IMR-90 (cell line): ENCODE measurements at regions not wholly inside any gene's neighbourhood (a gene's known extent, or its start where the extent isn't known, plus 50 kb on each side); places are given as distances from the start of the nearest gene placed in this dataset.

Source experiments
- ATAC-seq: fragments of 200-7000 bp; cut with Tn5 transposase; 2 replicates; pipeline ENCODE4 v1.9.1; 2020; ENCODE audit warnings: low read depth, mild to moderate bottlenecking, moderate library complexity
- BruUV-seq: library from RNA; stranded (reverse); fragments of 400-500 nt; replicated peaks from 2 replicates; lab custom pipeline; 2021; lab: Mats Ljungman, UMichigan
- CTCF ChIA-PET: fragments of 300-600 bp; formaldehyde crosslinking; extraction: SDS; loops from one replicate; lab custom pipeline; 2021; ENCODE audit warnings: antibody characterized with exemption; lab: Yijun Ruan, JAX
- POLR2A ChIA-PET: fragments of 300-600 bp; sonication (Branson Sonifier 250); formaldehyde crosslinking; loops from one replicate; lab custom pipeline; 2022; ENCODE audit warnings: antibody characterized with exemption; ENCODE audit not compliant: unreplicated experiment; lab: Charles Lee
- DNase-seq: peaks from one replicate; pipeline ENCODE4 v3.0.0; 2013
- H2AFZ ChIP-seq: replicated peaks from 2 replicates; pipeline ENCODE3; 2013; ENCODE audit warnings: low read length, mild to moderate bottlenecking; ENCODE audit not compliant: poor library complexity
- H2AK5ac ChIP-seq: 2 replicates; pipeline ENCODE4 v1.6.1; 2013; ENCODE audit warnings: low read depth, low read length, inconsistent platforms
- H2AK9ac ChIP-seq: replicated peaks from 2 replicates; pipeline ENCODE3; 2013; ENCODE audit warnings: mild to moderate bottlenecking, low read depth, low read length, moderate library complexity; ENCODE audit not compliant: poor library complexity
- H2BK120ac ChIP-seq: 2 replicates; pipeline ENCODE4 v1.6.1; 2013; ENCODE audit warnings: low read depth, low read length, inconsistent platforms
- H2BK15ac ChIP-seq: 3 replicates; pipeline ENCODE4 v1.6.1; 2013; ENCODE audit warnings: low read depth, low read length, inconsistent platforms
- H2BK20ac ChIP-seq: 2 replicates; pipeline ENCODE4 v1.6.1; 2013; ENCODE audit warnings: low read depth, mild to moderate bottlenecking, inconsistent platforms, low read length, moderate library complexity
- H2BK5ac ChIP-seq: 2 replicates; pipeline ENCODE4 v1.6.1; 2013; ENCODE audit warnings: mild to moderate bottlenecking, low read depth, low read length, inconsistent platforms; ENCODE audit not compliant: poor library complexity, severe bottlenecking
- H3K14ac ChIP-seq: replicated peaks from 2 replicates; pipeline ENCODE4 v1.6.1; 2013; ENCODE audit warnings: low read depth, low read length, inconsistent platforms
- H3K18ac ChIP-seq: 2 replicates; pipeline ENCODE4 v1.6.1; 2013; ENCODE audit warnings: low read depth, low read length, control low read depth
- H3K23ac ChIP-seq: 2 replicates; pipeline ENCODE4 v1.6.1; 2013; ENCODE audit warnings: low read depth, low read length, inconsistent platforms
- H3K27ac ChIP-seq: 2 replicates; pipeline ENCODE4 v1.5.1; 2013; ENCODE audit warnings: mild to moderate bottlenecking, control low read depth, low read length; ENCODE audit not compliant: insufficient read depth
- H3K27me3 ChIP-seq: 2 replicates; pipeline ENCODE4 v1.6.1; 2013; ENCODE audit warnings: low read length; ENCODE audit not compliant: control insufficient read depth, insufficient read depth
- H3K36me3 ChIP-seq: 2 replicates; pipeline ENCODE4 v1.6.1; 2013; ENCODE audit warnings: low read length, mixed read lengths; ENCODE audit not compliant: control insufficient read depth, insufficient read depth
- H3K4ac ChIP-seq: 2 replicates; pipeline ENCODE4 v1.6.1; 2013; ENCODE audit warnings: low read depth, low read length, inconsistent platforms
- H3K4me1 ChIP-seq: 2 replicates; pipeline ENCODE4 v1.6.1; 2013; ENCODE audit warnings: low read length, mixed read lengths; ENCODE audit not compliant: control insufficient read depth, insufficient read depth
- H3K4me2 ChIP-seq: 2 replicates; pipeline ENCODE4 v1.6.1; 2013; ENCODE audit warnings: low read depth, mild to moderate bottlenecking, control low read depth, low read length, moderate library complexity
- H3K4me3 ChIP-seq: 2 replicates; pipeline ENCODE4 v1.5.1; 2013; ENCODE audit warnings: low read depth, mild to moderate bottlenecking, control low read depth, low read length, moderate library complexity; ENCODE audit not compliant: insufficient read depth
- H3K56ac ChIP-seq: 2 replicates; pipeline ENCODE4 v1.6.1; 2013; ENCODE audit warnings: low read length, inconsistent platforms; ENCODE audit not compliant: insufficient read depth; ENCODE audit errors: extremely low read depth
- H3K79me1 ChIP-seq, 2 experiments: 2 replicates each; pipeline ENCODE4 v1.6.1; 2013; ENCODE audit warnings: low read length in 2 of 2, inconsistent platforms in 1 of 2, low read depth in 1 of 2
- H3K9ac ChIP-seq: 2 replicates; pipeline ENCODE4 v1.6.1; 2013; ENCODE audit warnings: low read depth, low read length, control low read depth
- H3K9me1 ChIP-seq: 2 replicates; pipeline ENCODE4 v1.6.1; 2013; ENCODE audit warnings: low read length, inconsistent platforms; ENCODE audit not compliant: insufficient read depth
- H3K9me3 ChIP-seq: 2 replicates; pipeline ENCODE4 v1.6.1; 2013; ENCODE audit warnings: low read length; ENCODE audit not compliant: control insufficient read depth, insufficient read depth
- H4K20me1 ChIP-seq: 2 replicates; pipeline ENCODE4 v1.6.1; 2013; ENCODE audit warnings: low read length, inconsistent platforms; ENCODE audit not compliant: insufficient read depth
- H4K5ac ChIP-seq: 2 replicates; pipeline ENCODE4 v1.6.1; 2013; ENCODE audit warnings: mild to moderate bottlenecking, low read depth, low read length, control low read depth
- H4K8ac ChIP-seq, 2 experiments: 2 replicates each; pipeline ENCODE4 v1.6.1; 2013; ENCODE audit warnings: low read depth in 2 of 2, low read length in 2 of 2, control low read depth in 1 of 2, inconsistent platforms in 1 of 2
- H4K91ac ChIP-seq: 2 replicates; pipeline ENCODE4 v1.6.1; 2013; ENCODE audit warnings: low read depth, low read length, inconsistent platforms; ENCODE audit not compliant: insufficient read depth
- BHLHE40 ChIP-seq: fragments of 150-350 bp; IDR thresholded peaks from 2 replicates; pipeline ENCODE4 v1.6.1; 2016; ENCODE audit warnings: mild to moderate bottlenecking, low read depth, low read length
- CHD1 ChIP-seq: IDR thresholded peaks from 2 replicates; pipeline ENCODE4 v1.6.1; 2012; ENCODE audit warnings: low read depth, low read length, improper control_type of control experiment
- CTCF ChIP-seq: conservative IDR thresholded peaks from 2 replicates; pipeline ENCODE4 v1.5.1; 2012; ENCODE audit warnings: mild to moderate bottlenecking, low read depth, low read length, improper control_type of control experiment
- ELK1 ChIP-seq: fragments of 150-350 bp; IDR thresholded peaks from 2 replicates; pipeline ENCODE4 v1.6.1; 2016; ENCODE audit warnings: low read depth, mild to moderate bottlenecking, low read length, moderate library complexity, borderline replicate concordance
- POLR2A ChIP-seq: IDR thresholded peaks from 2 replicates; pipeline ENCODE4 v1.6.1; 2012; ENCODE audit warnings: mild to moderate bottlenecking, low read depth, low read length
- RFX5 ChIP-seq: IDR thresholded peaks from 2 replicates; pipeline ENCODE4 v1.8.0; 2012; ENCODE audit warnings: low read depth, mild to moderate bottlenecking, low read length, moderate library complexity
- SMC3 ChIP-seq: fragments of 150-350 bp; IDR thresholded peaks from 2 replicates; pipeline ENCODE4 v1.6.1; 2016; ENCODE audit warnings: low read depth, mild to moderate bottlenecking, antibody characterized with exemption, low read length, moderate library complexity
- USF2 ChIP-seq: fragments of 150-350 bp; IDR thresholded peaks from 2 replicates; pipeline ENCODE4 v1.6.1; 2017; ENCODE audit warnings: mild to moderate bottlenecking, antibody characterized with exemption, low read length, low read depth
- WGBS, 2 experiments: methylation state at CpG; one replicate each; pipeline versions ENCODE4 v1.1.5 to v1.1.7; 2013; ENCODE audit warnings: missing lambda C conversion rate in 2 of 2; ENCODE audit not compliant: insufficient read length in 1 of 2; ENCODE audit errors: extremely low coverage in 2 of 2; 5-methylcytosine and 5-hydroxymethylcytosine counted together
- dilution Hi-C: fragments of 300-500 bp; cut with HindIII; formaldehyde crosslinking; loops from one replicate; pipeline ENCODE4 v1.14.3; 2018; ENCODE audit warnings: low sequenced_read_pairs; ENCODE audit not compliant: unreplicated experiment
- in situ Hi-C: fragments of 300-500 bp; cut with MboI; formaldehyde crosslinking; loops from 3 replicates; pipeline ENCODE4 v1.14.3; 2019; ENCODE audit warnings: low sequenced_read_pairs, inconsistent platforms, mixed read lengths
- intact Hi-C: fragments of 100-400 bp; cut with micrococcal nuclease; formaldehyde crosslinking; loops from 2 replicates; pipeline ENCODE4 v1.10.0; 2022

- CTCF ChIA-PET, result no interaction called here
- Histone ChIP-seq H3K4me2 (no peak overlapping the region), H2AK9ac (no peak overlapping the region), H2BK20ac (peak overlapping the region; percentile 66), H2BK120ac (peak overlapping the region; percentile 12), H3K9me3 (no peaks in the 10 kb centered on the region), H3K79me1 (no peaks in the 10 kb centered on the region), H3K23ac (no peak overlapping the region), H4K91ac (peak overlapping the region; percentile 32; the same call in 1 of the 2 replicates), H3K18ac (no peak overlapping the region; the same call in 1 of the 2 replicates), H2BK15ac (peak overlapping the region; percentile 32; the same call in 1 of the 3 replicates), H3K4me1 (no peaks in the 10 kb centered on the region; the same call in 1 of the 2 replicates), H2AFZ (no peak overlapping the region), H4K5ac (no peak overlapping the region), H2BK5ac (no peak overlapping the region), H2AK5ac (no peak overlapping the region), H3K9me1 (no peaks in the 10 kb centered on the region), H3K36me3 (no peaks in the 10 kb centered on the region), H3K56ac (no peak overlapping the region), H3K4me3 (no peak overlapping the region), H3K9ac (no peak overlapping the region), H3K27me3 (no peaks in the 10 kb centered on the region), H3K4ac (peak overlapping the region; percentile 23; the same call in 1 of the 2 replicates), H3K14ac (no peak overlapping the region; the same call in 1 of the 2 replicates), H3K27ac (no peak overlapping the region), H4K8ac (no peak overlapping the region), H4K20me1 (no peaks in the 10 kb centered on the region)
- dilution Hi-C loops, result no loop called here
- ATAC-seq, result no peak
- 80% methylated on average over 1 of the region's 8 CpGs; no CpG with 5 or more reads in 1 of the 2 experiments for WGBS, 2 experiments
- in situ Hi-C loops, result no loop called here
- POLR2A ChIA-PET, result no interaction called here
- no peak for DNase-seq
- TF ChIP-seq BHLHE40 (no peak), ELK1 (no peak), USF2 (no peak), CTCF (no peak), POLR2A (no peak), RFX5 (no peak), CHD1 (no peak), SMC3 (no peak)
- intact Hi-C loops, result no loop called here
- no TSS peak for BruUV-seq
Observed at GRCh38 chr14:80298491-80299017, 87.2 kb upstream of the DIO2 start.
